Psoas muscle (tissue), 7 donors: ENCODE measurements at regions not wholly inside any gene's neighbourhood (a gene's known extent, or its start where the extent isn't known, plus 50 kb on each side); places are given as distances from the start of the nearest gene placed in this dataset.

Source experiments
- ATAC-seq, 4 donors: fragments of 200-7000 bp; cut with Tn5 transposase; one replicate each; pipeline ENCODE4 v1.9.1; 2020; ENCODE audit warnings: moderate library complexity in 3 of 4, mild to moderate bottlenecking in 2 of 4
- DNase-seq, 2 donors: peaks; one replicate each; pipeline ENCODE4 v3.0.0-alpha.2; 2020
- H3K27ac ChIP-seq: fragments of 200-600 bp; one replicate; pipeline ENCODE4 v1.8.0; 2022
- H3K27me3 ChIP-seq, 3 donors: fragments of 200-600 bp in 1 of 3; one replicate each; pipeline versions ENCODE4 v1.6.1 to v1.8.0; 2013 to 2022; ENCODE audit warnings: low read length in 2 of 3, mild to moderate bottlenecking in 2 of 3, moderate library complexity in 1 of 3; ENCODE audit not compliant: insufficient read depth in 3 of 3
- H3K36me3 ChIP-seq, 2 donors: fragments of 200-600 bp in 1 of 2; one replicate each; pipeline versions ENCODE4 v1.6.1 to v1.8.0; 2013 to 2022; ENCODE audit warnings: low read depth in 1 of 2, mild to moderate bottlenecking in 1 of 2, moderate library complexity in 1 of 2; ENCODE audit not compliant: insufficient read depth in 1 of 2
- H3K4me1 ChIP-seq: fragments of 200-600 bp; one replicate; pipeline ENCODE4 v1.8.0; 2022
- H3K4me3 ChIP-seq: fragments of 200-600 bp; one replicate; pipeline ENCODE4 v1.8.0; 2022; ENCODE audit warnings: mild to moderate bottlenecking
- H3K9me3 ChIP-seq: fragments of 200-600 bp; one replicate; pipeline ENCODE4 v1.8.0; 2022
- CTCF ChIP-seq: fragments of 200-600 bp; IDR thresholded peaks from one replicate; pipeline ENCODE4 v1.8.0; 2022; ENCODE audit warnings: antibody characterized with exemption
- WGBS, 3 donors: extraction: QIAGEN DNeasy Blood & Tissue Kit; methylation state at CpG; one replicate each; pipeline versions ENCODE4 v1.1.6 to v1.1.7; 2013; 5-methylcytosine and 5-hydroxymethylcytosine counted together
- intact Hi-C, 2 donors: fragments of 100-400 bp; cut with DNase I; formaldehyde crosslinking; loops; one replicate each; pipeline versions ENCODE4 v1.11.0 to v1.14.2; 2022
- donor health status: healthy with polysubstance abuse.
- donor health status: DM: no; HTN: no; CAD: no; lungs with moderate emphysema.
- donor health status: Bipolar disorder and iron deficiency.
- donor health status: healthy.
- donor health status: DM: yes; HTN: yes; CAD: no.
- donor health status: DM: no; HTN: no; CAD: no.
- donor health status: DM: yes; HTN: yes; CAD: no.

GRCh38 chr15:49793943-49794342 lies 173.1 kb downstream of the DTWD1 start:
- Histone ChIP-seq H3K9me3 (peaks cover 8% of the 10 kb centered on the region), H3K27me3 (no peaks in the 10 kb centered on the region), H3K27ac (no peak overlapping the region), H3K36me3 (no peaks in the 10 kb centered on the region), H3K4me1 (no peaks in the 10 kb centered on the region), H3K4me3 (no peak overlapping the region)
- DNase-seq (no peak), ATAC-seq (no peak)
- intact Hi-C loops: no loop called here
- TF ChIP-seq CTCF: no peak
- WGBS, 3 donors: 89 to 92% (median 90%) methylated on average over 14 of the region's 14 CpGs

DNA sequence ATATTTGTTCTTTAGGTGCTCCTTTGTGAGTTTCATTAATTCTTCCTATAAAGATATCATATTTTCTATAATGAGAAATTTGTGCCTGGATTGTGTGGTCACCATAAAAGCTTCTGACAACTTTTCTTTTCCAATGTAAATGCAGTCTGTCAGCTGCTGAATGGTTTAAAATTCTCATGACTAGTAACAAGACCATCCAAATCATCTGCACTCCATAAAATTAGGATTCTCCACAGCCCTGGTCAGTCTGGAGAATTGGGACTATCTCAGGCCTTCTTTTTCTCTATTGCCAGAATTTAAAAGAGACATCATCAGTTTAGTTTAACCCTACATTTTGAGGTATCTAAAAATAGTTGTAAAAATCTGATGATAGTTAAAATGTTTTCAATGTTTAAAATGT lies 180.9 kb downstream of the DTWD1 start:
- H3K9me3 ChIP-seq: no peaks in the 10 kb centered on the region
- intact Hi-C loops: no loop called here
- H3K27ac ChIP-seq: no peak overlapping the region
- no peaks in the 10 kb centered on the region for H3K4me1 ChIP-seq
- no peak for TF ChIP-seq CTCF
- no peak for DNase-seq
- no peaks in the 10 kb centered on the region for H3K27me3 ChIP-seq
- no peak for ATAC-seq
- no peak overlapping the region for H3K4me3 ChIP-seq
- no peaks in the 10 kb centered on the region for H3K36me3 ChIP-seq
